ENCODE measurements at regions not wholly inside any gene's neighbourhood (a gene's known extent, or its start where the extent isn't known, plus 50 kb on each side); places are given as distances from the start of the nearest gene placed in this dataset.

DNA sequence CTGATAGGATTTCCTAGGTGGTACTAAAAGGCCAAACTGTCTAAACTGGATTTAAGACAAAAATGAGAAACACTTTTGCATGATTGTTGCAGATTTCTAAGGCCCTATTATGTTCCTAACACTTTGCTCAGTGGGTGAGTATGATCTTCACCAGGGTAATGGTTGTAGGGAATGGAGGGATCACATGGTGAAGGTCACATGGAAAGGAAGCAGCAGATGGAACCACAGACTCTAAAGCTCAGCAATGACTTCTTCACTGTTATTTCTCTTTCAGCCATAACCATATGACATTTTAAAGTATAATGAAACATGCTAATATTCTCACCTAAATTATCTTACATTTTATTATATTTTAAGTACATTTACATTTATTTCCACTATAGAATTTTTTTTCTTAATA is 51.5 kb downstream of the CHRM3 start:
- TF ChIP-seq, protein P1, sequence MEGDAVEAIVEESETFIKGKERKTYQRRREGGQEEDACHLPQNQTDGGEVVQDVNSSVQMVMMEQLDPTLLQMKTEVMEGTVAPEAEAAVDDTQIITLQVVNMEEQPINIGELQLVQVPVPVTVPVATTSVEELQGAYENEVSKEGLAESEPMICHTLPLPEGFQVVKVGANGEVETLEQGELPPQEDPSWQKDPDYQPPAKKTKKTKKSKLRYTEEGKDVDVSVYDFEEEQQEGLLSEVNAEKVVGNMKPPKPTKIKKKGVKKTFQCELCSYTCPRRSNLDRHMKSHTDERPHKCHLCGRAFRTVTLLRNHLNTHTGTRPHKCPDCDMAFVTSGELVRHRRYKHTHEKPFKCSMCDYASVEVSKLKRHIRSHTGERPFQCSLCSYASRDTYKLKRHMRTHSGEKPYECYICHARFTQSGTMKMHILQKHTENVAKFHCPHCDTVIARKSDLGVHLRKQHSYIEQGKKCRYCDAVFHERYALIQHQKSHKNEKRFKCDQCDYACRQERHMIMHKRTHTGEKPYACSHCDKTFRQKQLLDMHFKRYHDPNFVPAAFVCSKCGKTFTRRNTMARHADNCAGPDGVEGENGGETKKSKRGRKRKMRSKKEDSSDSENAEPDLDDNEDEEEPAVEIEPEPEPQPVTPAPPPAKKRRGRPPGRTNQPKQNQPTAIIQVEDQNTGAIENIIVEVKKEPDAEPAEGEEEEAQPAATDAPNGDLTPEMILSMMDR (IDR thresholded peaks at IDR 0.05), result no peak
- TF ChIP-seq POLR2A (IDR thresholded peaks at IDR 0.05), result no peak
